ENCODE measurements at regions not wholly inside any gene's neighbourhood (a gene's known extent, or its start where the extent isn't known, plus 50 kb on each side); places are given as distances from the start of the nearest gene placed in this dataset.

- DNase-seq (ENCODE audit: low read depth in 2 of 2), result no peak
Observed at GRCh38 chr3:144369129-144369879, 397.7 kb downstream of the DIPK2A start.

GRCh38 chr3:144375088-144375487 is 403.5 kb downstream of the DIPK2A start:
- no peak for DNase-seq (ENCODE audit: low read depth in 2 of 2)

- DNase-seq (ENCODE audit: low read depth in 2 of 2), result no peak
Observed at GRCh38 chr3:144380849-144381248, 409.2 kb downstream of the DIPK2A start.

GRCh38 chr3:144381607-144382006 is 410.0 kb downstream of the DIPK2A start:
- no peak for DNase-seq (ENCODE audit: low read depth in 2 of 2)

- DNase-seq (ENCODE audit: low read depth in 2 of 2), result no peak
Observed at GRCh38 chr3:144384241-144384979, 412.8 kb downstream of the DIPK2A start.

- no peak for DNase-seq (ENCODE audit: low read depth in 2 of 2)
Observed at GRCh38 chr3:144390786-144391185, 419.2 kb downstream of the DIPK2A start.

GRCh38 chr3:144391236-144391635 is 419.6 kb downstream of the DIPK2A start:
- DNase-seq (ENCODE audit: low read depth in 2 of 2), result no peak

GRCh38 chr3:144394032-144394431 is 422.4 kb downstream of the DIPK2A start:
- DNase-seq (ENCODE audit: low read depth in 2 of 2), result no peak

GRCh38 chr3:144402430-144402829 is 430.8 kb downstream of the DIPK2A start:
- DNase-seq (ENCODE audit: low read depth in 2 of 2), result no peak

GRCh38 chr3:144403040-144403457 is 431.4 kb downstream of the DIPK2A start:
- no peak for DNase-seq (ENCODE audit: low read depth in 2 of 2)

GRCh38 chr3:144407335-144407734 is 435.7 kb downstream of the DIPK2A start:
- DNase-seq (ENCODE audit: low read depth in 2 of 2), result no peak

- no peak for DNase-seq (ENCODE audit: low read depth in 2 of 2)
Observed at GRCh38 chr3:144409319-144409718, 437.7 kb downstream of the DIPK2A start.

GRCh38 chr3:144413068-144413467 is 441.4 kb downstream of the DIPK2A start:
- DNase-seq (ENCODE audit: low read depth in 2 of 2), result no peak

GRCh38 chr3:144415492-144415891 is 443.9 kb downstream of the DIPK2A start:
- no peak for DNase-seq (ENCODE audit: low read depth in 2 of 2)

GRCh38 chr3:144424606-144425005 is 453.0 kb downstream of the DIPK2A start:
- DNase-seq (ENCODE audit: low read depth in 2 of 2), result no peak

- DNase-seq (ENCODE audit: low read depth in 2 of 2), result no peak
Observed at GRCh38 chr3:144426366-144426765, 454.7 kb downstream of the DIPK2A start.

- no peak for DNase-seq (ENCODE audit: low read depth in 2 of 2)
Observed at GRCh38 chr3:144426967-144427366, 455.3 kb downstream of the DIPK2A start.

GRCh38 chr3:144429719-144430121 is 458.1 kb downstream of the DIPK2A start:
- DNase-seq (ENCODE audit: low read depth in 2 of 2), result no peak

- DNase-seq (ENCODE audit: low read depth in 2 of 2), result no peak
Observed at GRCh38 chr3:144431134-144431533, 459.5 kb downstream of the DIPK2A start.

- DNase-seq (ENCODE audit: low read depth in 2 of 2), result no peak
Observed at GRCh38 chr3:144433006-144433405, 461.4 kb downstream of the DIPK2A start.

- DNase-seq (ENCODE audit: low read depth in 2 of 2), result no peak
Observed at GRCh38 chr3:144437989-144438388, 466.4 kb downstream of the DIPK2A start.

- DNase-seq (ENCODE audit: low read depth in 2 of 2), result no peak
Observed at GRCh38 chr3:144444061-144444460, 472.4 kb downstream of the DIPK2A start.

GRCh38 chr3:144444546-144444945 is 472.9 kb downstream of the DIPK2A start:
- DNase-seq (ENCODE audit: low read depth in 2 of 2), result no peak
